GM12872 (cell line): ENCODE measurements at regions not wholly inside any gene's neighbourhood (a gene's known extent, or its start where the extent isn't known, plus 50 kb on each side); places are given as distances from the start of the nearest gene placed in this dataset.

ENCODE experiments used
- CTCF ChIP-seq: IDR thresholded peaks from 3 replicates; pipeline ENCODE4 v1.5.1; 2011; ENCODE audit warnings: low read depth, mild to moderate bottlenecking, low read length, moderate library complexity; ENCODE audit not compliant: insufficient read depth

DNA sequence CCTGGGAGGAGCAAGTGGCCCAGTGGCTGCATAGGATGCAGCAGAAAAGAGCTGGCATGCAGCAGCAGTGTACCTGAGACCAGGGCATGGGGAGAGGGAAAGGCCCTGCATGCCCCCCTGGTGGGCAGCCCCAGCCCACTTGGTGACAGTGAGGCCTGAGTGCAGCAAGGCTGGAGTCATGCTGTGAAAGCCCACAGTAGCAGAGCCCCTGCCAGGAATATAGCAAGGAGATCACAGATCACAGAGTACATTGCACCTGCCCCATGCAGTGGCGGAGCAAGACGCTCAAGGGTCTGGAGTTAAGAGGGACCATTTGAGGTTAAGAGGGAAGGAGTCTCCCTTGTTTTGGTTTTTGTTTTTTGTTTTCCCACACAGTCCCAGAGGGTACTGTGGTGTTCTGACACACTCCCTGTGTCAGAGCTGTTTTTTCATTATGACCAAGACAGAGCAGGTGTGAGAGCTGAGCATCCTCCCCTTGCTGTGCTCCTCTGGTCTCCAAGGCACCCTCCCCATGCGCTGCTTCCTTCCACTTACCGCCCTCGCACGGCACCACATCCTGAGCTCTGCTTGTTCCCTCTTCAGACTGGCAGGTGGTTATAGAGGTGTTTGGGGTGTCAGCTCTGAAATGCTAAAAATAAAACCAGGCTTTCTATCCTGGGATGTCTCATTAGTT, 85.0 kb upstream of the UBL3 start:
- TF ChIP-seq CTCF: no peak

GRCh38 chr13:29934531-29935308, 84.3 kb upstream of the UBL3 start:
- TF ChIP-seq CTCF: no peak

- no peak for TF ChIP-seq CTCF
Measured at GRCh38 chr13:29933401-29933800, 83.0 kb upstream of the UBL3 start.

DNA sequence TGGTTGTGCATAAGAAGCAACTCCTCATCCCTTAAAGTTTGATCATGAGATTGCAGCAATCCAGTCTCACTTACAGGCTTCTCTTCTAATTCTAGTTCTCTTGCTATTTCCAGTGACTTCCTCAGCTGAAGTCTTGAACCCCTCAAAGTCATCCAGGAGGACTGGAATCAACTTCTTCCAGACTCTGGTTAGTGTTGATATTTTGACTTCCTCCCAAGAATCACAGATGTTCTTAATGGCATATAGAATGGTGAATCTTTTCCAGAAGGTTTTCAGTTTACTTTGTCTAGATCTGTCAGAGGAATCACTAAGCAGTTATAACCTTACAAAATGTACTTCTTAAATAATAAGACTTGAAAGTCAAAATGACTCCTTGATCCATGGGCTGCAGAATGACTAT, 81.3 kb upstream of the UBL3 start:
- TF ChIP-seq CTCF: no peak

DNA sequence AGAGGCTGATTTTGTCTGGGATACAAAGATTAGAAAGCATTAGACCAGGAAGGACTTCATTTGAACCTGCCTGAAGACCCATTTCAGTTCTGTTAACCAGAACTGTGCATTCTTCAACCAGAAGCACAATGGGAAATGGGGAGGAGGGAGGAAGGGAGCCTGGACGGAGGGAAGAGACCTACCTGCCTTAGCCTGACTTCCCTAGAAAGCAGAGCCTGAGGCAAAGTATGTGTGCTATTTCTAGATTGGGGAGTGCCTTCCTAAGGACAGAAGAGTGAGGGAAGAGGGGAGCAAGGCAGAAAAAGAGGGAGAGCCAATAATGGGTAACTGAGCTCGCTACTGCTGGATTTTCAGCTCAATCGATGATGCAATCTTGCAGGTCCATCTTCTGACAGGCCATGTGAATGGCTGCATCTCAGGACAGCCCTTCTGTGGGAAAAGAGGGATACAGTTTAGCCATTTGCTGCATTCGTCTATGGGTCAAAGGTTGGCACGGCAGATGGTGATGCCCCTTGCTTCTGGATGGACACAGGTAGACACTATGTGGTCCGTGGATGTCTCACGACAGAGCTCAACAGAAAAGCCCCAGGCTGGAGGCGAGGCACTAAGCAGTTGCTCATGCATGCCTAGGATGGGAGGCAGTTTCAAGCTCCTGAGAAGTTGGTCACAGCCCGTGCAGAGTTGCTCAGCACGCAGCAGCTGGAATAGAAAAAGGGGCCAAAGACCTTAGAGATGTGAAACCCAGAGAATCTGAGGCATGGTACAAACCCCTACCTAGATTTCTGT, 78.8 kb upstream of the UBL3 start:
- no peak for TF ChIP-seq CTCF

- TF ChIP-seq CTCF: no peak
Measured at GRCh38 chr13:29926098-29926476, 75.7 kb upstream of the UBL3 start.

DNA sequence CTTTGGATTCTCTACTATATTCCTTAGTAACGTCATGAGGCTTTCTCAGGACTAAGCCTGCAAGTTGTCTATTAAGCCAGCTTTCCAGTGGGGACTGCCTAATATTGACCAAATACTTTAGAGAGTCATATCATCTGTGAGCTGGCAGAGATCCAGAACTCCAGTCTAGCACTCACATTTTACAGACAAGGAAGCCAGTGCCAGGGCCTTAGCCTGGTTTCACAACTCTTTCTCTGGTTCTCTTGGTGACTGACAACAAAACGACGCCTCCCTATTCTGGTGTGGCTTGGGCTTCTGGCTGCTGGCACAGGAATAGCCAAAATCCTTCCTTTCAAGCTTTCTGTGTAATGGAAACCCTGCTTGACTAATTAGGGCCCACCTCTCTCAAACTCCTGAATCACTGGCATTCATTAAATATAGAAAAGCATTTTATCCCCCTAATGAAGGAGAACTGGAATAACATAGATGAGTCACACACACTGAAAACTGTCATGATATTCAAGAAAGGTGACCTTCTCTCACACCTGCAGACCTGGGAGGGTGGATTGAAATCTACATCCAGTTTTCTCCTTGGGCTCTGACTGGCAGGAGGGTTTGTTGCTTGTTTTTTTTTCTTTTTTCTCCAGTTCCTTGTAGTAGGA, 75.2 kb upstream of the UBL3 start:
- TF ChIP-seq CTCF: no peak
